ENCODE measurements at regions not wholly inside any gene's neighbourhood (a gene's known extent, or its start where the extent isn't known, plus 50 kb on each side); places are given as distances from the start of the nearest gene placed in this dataset.
A peak's percentile ranks its signal among the peaks of the same experiment; 100 is the strongest.
"Not testable (repeated sequence)": the region's sequence is repeated elsewhere in the genome, so short reads cannot be mapped to it uniquely, and the experiment has no call there.

DNA sequence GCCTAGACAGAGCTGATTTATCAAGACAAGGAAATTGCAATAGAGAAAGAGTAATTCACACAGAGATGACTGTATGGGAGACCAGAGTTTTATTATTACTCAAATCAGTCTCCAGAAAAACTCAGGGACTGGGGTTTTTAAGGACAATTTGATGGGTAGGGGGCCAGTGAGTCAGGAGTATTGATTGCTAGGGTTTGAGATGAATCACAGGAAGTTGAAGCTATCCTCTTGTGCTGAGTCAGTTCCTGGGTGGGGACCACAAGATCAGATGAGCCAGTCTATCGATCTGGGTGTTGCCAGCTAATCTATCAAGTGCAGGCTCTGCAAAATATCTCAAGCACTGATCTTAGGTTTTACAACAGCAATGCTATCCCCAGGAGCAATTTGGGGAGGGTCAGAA lies 87.4 kb upstream of the TGIF2LY start:
- DNase-seq (ENCODE audit: low spot score); ATAC-seq: not testable (repeated sequence)

DNA sequence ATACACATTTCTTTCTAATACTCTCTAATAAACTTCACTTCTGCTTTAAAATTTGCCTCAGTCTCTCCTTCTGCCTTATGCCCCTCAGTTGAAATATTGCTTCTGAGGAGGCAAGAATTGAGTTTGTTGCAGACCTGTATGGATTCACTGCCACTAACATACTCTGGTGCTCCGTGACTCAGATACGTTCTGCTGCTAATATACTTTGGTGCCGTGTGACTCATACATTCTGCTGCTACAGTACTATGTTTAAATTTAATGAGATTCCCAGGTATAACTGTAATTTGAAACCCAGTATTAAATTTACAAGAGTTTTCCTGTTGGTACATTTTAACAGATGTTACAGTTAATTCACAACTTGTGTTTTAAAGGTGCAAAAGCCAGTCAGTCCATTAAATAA lies 84.3 kb upstream of the TGIF2LY start:
- not testable (repeated sequence) for ATAC-seq; DNase-seq (ENCODE audit: low spot score)

GRCh38 chrY:3527040-3527439 lies 51.8 kb upstream of the TGIF2LY start:
- not testable (repeated sequence) for DNase-seq (ENCODE audit: low spot score)
- ATAC-seq = peak; percentile 83

All from left lobe of liver (tissue), 2 donors.